ENCODE measurements at regions not wholly inside any gene's neighbourhood (a gene's known extent, or its start where the extent isn't known, plus 50 kb on each side); places are given as distances from the start of the nearest gene placed in this dataset.

DNA sequence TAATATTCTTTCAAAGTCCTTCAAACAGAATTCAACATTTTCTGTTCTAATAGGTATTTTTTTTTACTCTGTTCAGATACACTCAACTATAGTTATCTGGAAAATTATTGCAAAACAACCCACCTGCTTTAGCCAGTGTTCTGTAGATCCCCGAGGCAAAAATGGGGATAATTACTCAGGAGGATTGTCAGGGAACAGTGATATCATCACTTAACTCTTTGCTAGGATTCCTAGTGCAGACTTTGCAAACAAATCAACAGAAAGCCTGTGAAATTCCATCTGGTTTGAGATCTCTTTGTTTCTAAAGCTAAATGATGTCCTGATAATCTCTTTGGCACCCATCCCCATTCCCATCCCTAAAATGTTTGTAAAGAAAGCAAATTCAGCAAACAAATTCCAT, 413.6 kb upstream of the MEIS1 start:
- peak; percentile 11 for DNase-seq (ENCODE audit: low spot score)
- H3K4me1 ChIP-seq (ENCODE audit: insufficient read depth): peaks cover 21% of the 10 kb centered on the region
- WGBS (ENCODE audit: low lambda C conversion rate, missing lambda C conversion rate): 0% methylated on average over 1 of the region's 1 CpG
- H3K4me3 ChIP-seq: no peak overlapping the region
- no peaks in the 10 kb centered on the region for H4K20me1 ChIP-seq (ENCODE audit: insufficient read depth, poor library complexity, severe bottlenecking)
- H3K27ac ChIP-seq: no peak overlapping the region
- H3K9me3 ChIP-seq (ENCODE audit: low read depth): no peaks in the 10 kb centered on the region
- no peak overlapping the region for H2AFZ ChIP-seq
- no peak overlapping the region for H3K4me2 ChIP-seq
- no peaks in the 10 kb centered on the region for H3K36me3 ChIP-seq (replicated peaks; ENCODE audit: insufficient read depth, low read depth)
- no peaks in the 10 kb centered on the region for H3K79me2 ChIP-seq
- H3K9me2 ChIP-seq (replicated peaks; ENCODE audit: insufficient read depth): no peaks in the 10 kb centered on the region
- no peaks in the 10 kb centered on the region for H3K27me3 ChIP-seq
- TF ChIP-seq, protein P1, sequence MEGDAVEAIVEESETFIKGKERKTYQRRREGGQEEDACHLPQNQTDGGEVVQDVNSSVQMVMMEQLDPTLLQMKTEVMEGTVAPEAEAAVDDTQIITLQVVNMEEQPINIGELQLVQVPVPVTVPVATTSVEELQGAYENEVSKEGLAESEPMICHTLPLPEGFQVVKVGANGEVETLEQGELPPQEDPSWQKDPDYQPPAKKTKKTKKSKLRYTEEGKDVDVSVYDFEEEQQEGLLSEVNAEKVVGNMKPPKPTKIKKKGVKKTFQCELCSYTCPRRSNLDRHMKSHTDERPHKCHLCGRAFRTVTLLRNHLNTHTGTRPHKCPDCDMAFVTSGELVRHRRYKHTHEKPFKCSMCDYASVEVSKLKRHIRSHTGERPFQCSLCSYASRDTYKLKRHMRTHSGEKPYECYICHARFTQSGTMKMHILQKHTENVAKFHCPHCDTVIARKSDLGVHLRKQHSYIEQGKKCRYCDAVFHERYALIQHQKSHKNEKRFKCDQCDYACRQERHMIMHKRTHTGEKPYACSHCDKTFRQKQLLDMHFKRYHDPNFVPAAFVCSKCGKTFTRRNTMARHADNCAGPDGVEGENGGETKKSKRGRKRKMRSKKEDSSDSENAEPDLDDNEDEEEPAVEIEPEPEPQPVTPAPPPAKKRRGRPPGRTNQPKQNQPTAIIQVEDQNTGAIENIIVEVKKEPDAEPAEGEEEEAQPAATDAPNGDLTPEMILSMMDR (IDR thresholded peaks at IDR 0.05; ENCODE audit: poor library complexity): no peak
- TF ChIP-seq EZH2 (IDR thresholded peaks at IDR 0.05; ENCODE audit: borderline replicate concordance) (no peak), EZH2phosphoT487 (IDR thresholded peaks at IDR 0.05; ENCODE audit: low read depth, severe bottlenecking, unreplicated experiment) (no peak)

GRCh38 chr2:66017763-66018162, 417.2 kb upstream of the MEIS1 start:
- 88% methylated on average over 2 of the region's 2 CpGs for WGBS (ENCODE audit: low lambda C conversion rate, missing lambda C conversion rate)
- TF ChIP-seq, protein P1 (IDR thresholded peaks at IDR 0.05; ENCODE audit: poor library complexity): no peak
- TF ChIP-seq EZH2 (IDR thresholded peaks at IDR 0.05; ENCODE audit: borderline replicate concordance) (no peak), EZH2phosphoT487 (IDR thresholded peaks at IDR 0.05; ENCODE audit: low read depth, severe bottlenecking, unreplicated experiment) (no peak)

GRCh38 chr2:66014450-66014849, 420.5 kb upstream of the MEIS1 start:
- H3K27me3 ChIP-seq: no peaks in the 10 kb centered on the region
- WGBS (ENCODE audit: low lambda C conversion rate, missing lambda C conversion rate): 90% methylated on average over 6 of the region's 6 CpGs
- H3K9me2 ChIP-seq (replicated peaks; ENCODE audit: insufficient read depth): no peaks in the 10 kb centered on the region
- no peaks in the 10 kb centered on the region for H4K20me1 ChIP-seq (ENCODE audit: insufficient read depth, poor library complexity, severe bottlenecking)
- no peak overlapping the region for H3K4me2 ChIP-seq
- no peaks in the 10 kb centered on the region for H3K4me1 ChIP-seq (ENCODE audit: insufficient read depth)
- DNase-seq (ENCODE audit: low spot score): no peak
- no peaks in the 10 kb centered on the region for H3K79me2 ChIP-seq
- H3K36me3 ChIP-seq (replicated peaks; ENCODE audit: insufficient read depth, low read depth): no peaks in the 10 kb centered on the region
- no peaks in the 10 kb centered on the region for H3K9me3 ChIP-seq (ENCODE audit: low read depth)
- TF ChIP-seq EZH2 (IDR thresholded peaks at IDR 0.05; ENCODE audit: borderline replicate concordance) (no peak), EZH2phosphoT487 (IDR thresholded peaks at IDR 0.05; ENCODE audit: low read depth, severe bottlenecking, unreplicated experiment) (no peak)
- TF ChIP-seq, protein P1 (IDR thresholded peaks at IDR 0.05; ENCODE audit: poor library complexity): no peak
- no peak overlapping the region for H3K4me3 ChIP-seq
- H2AFZ ChIP-seq: no peak overlapping the region
- no peak overlapping the region for H3K27ac ChIP-seq

More at GRCh38 chr2:66017763-66018162, 417.2 kb upstream of the MEIS1 start:
- no peak overlapping the region for H3K4me3 ChIP-seq
- H3K36me3 ChIP-seq (replicated peaks; ENCODE audit: insufficient read depth, low read depth): no peaks in the 10 kb centered on the region
- H3K9me3 ChIP-seq (ENCODE audit: low read depth): no peaks in the 10 kb centered on the region
- H3K9me2 ChIP-seq (replicated peaks; ENCODE audit: insufficient read depth): no peaks in the 10 kb centered on the region
- no peaks in the 10 kb centered on the region for H3K79me2 ChIP-seq
- H2AFZ ChIP-seq: no peak overlapping the region
- H3K4me1 ChIP-seq (ENCODE audit: insufficient read depth): peaks cover 6% of the 10 kb centered on the region
- no peaks in the 10 kb centered on the region for H4K20me1 ChIP-seq (ENCODE audit: insufficient read depth, poor library complexity, severe bottlenecking)
- no peak for DNase-seq (ENCODE audit: low spot score)
- H3K27ac ChIP-seq: no peak overlapping the region
- H3K27me3 ChIP-seq: no peaks in the 10 kb centered on the region
- no peak overlapping the region for H3K4me2 ChIP-seq

DNA sequence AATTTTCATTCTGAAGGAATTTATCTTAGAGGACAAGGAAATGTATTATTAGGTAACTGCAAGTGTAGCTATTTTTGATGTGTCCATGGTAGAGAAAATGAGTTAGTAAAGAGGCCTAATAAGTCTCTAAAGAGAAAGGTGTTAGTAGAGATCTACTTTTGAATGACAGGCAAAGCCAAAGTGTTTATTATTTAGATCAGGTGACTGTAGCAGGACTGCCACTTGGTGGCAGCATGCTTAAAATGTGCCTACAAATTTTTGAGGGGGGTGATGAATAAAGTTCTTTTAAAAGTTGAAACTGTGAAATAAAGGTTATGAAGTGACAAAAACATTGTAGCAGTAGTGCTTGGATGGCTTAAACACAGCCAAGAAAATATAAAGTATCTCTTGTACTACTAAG, 421.5 kb upstream of the MEIS1 start:
- TF ChIP-seq EZH2phosphoT487 (IDR thresholded peaks at IDR 0.05; ENCODE audit: low read depth, severe bottlenecking, unreplicated experiment) (no peak), EZH2 (IDR thresholded peaks at IDR 0.05; ENCODE audit: borderline replicate concordance) (no peak)
- TF ChIP-seq, protein P1 (IDR thresholded peaks at IDR 0.05; ENCODE audit: poor library complexity): peak; percentile 16
- no peaks in the 10 kb centered on the region for H3K36me3 ChIP-seq (replicated peaks; ENCODE audit: insufficient read depth, low read depth)
- H3K79me2 ChIP-seq: no peaks in the 10 kb centered on the region
- no peaks in the 10 kb centered on the region for H3K9me2 ChIP-seq (replicated peaks; ENCODE audit: insufficient read depth)
- no peak overlapping the region for H3K4me3 ChIP-seq
- H3K9me3 ChIP-seq (ENCODE audit: low read depth): no peaks in the 10 kb centered on the region
- no peaks in the 10 kb centered on the region for H4K20me1 ChIP-seq (ENCODE audit: insufficient read depth, poor library complexity, severe bottlenecking)
- H3K27ac ChIP-seq: no peak overlapping the region
- H2AFZ ChIP-seq: no peak overlapping the region
- H3K4me1 ChIP-seq (ENCODE audit: insufficient read depth): no peaks in the 10 kb centered on the region
- DNase-seq (ENCODE audit: low spot score): no peak
- no peak overlapping the region for H3K4me2 ChIP-seq
- no peaks in the 10 kb centered on the region for H3K27me3 ChIP-seq
